GM19023 (cell line): ENCODE measurements at regions not wholly inside any gene's neighbourhood (a gene's known extent, or its start where the extent isn't known, plus 50 kb on each side); places are given as distances from the start of the nearest gene placed in this dataset.
A peak's percentile ranks its signal among the peaks of the same experiment; 100 is the strongest.

Experiments used
- ATAC-seq: cut with Tn5 transposase; IDR thresholded peaks from one replicate; pipeline ENCODE4 v1.9.1; 2021; ENCODE audit warnings: mild to moderate bottlenecking, moderate library complexity; ENCODE audit not compliant: unreplicated experiment

GRCh38 chr1:219774386-219774785, 154.0 kb downstream of the SLC30A10 start:
- ATAC-seq, result no peak

DNA sequence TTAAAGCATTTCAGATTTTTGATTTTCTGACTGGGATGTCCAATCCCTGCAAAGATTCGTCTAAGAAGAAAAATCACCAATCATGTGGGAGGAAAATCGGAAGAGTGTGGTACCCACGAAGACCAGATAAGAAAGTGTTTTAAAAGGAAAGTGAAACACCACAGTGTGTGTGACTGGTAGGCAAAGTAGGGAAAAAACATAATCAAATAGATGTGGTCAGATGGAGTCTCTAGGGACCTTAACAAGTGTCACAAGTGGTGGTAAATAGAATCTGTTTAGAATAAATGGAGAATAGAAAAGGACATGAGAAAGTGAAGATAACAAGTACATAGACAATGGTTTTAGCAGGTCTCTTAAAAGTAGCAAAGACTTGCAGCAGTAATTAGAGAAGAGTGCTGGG, 154.6 kb downstream of the SLC30A10 start:
- peak; percentile 98 for ATAC-seq

- no peak for ATAC-seq
Measured at GRCh38 chr1:219773110-219773509, 155.2 kb downstream of the SLC30A10 start.

DNA sequence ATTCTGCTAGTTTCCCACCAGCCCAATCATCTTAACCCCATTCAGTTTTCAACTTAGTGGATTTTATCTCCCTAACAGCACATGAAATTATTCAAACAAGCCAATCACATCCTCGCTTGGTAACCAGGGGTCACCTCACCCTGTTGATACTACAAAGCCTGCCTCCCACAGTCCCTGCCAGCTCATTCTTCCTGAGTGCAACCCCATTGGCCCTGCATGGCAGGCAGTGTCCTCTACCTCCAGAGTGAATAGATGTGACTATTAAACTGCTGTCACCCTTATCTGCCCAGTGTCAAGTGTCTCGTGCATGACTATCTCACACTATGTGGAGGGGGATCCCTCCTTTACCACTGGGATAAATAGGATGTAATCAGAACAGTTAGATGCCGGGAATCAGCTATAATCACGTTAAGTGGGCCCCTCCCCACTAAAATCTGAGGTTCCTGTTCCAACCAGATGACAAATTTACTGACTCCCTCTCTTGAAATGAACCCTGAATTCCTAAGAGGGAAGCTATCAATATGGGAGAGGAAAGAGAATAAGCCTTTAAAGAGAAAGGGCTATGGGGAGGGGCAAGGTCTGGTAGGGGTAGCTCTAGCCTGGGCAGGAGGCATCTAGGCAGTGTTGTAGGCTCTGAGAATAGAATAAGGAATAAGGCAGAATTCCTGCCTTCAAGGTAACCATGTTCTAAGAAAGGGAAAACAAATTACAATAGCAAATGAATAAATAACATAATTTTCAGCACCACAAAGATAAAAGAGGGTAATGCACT, 155.9 kb downstream of the SLC30A10 start:
- ATAC-seq, result no peak

DNA sequence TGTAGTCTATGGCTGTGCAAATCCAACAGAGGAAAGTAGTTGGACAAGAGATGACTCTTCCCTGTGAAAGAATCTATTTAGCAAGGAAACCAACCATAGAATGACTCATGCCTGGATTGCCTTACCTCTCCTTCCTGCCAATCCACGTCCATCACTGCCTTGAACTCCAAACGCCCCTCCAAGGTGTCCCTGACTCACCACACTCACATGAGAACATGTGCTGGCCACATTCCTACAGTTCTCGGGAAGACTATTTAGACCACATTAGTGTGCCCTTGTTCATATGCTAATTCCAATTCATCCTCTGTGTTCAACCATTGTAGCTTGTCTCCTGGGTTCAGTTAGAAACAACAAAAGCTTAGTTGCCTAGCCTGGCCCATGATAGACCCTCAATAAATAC, 157.3 kb downstream of the SLC30A10 start:
- no peak for ATAC-seq

GRCh38 chr1:219763321-219763720, 150.4 kb upstream of the ZC3H11B start:
- no peak for ATAC-seq

DNA sequence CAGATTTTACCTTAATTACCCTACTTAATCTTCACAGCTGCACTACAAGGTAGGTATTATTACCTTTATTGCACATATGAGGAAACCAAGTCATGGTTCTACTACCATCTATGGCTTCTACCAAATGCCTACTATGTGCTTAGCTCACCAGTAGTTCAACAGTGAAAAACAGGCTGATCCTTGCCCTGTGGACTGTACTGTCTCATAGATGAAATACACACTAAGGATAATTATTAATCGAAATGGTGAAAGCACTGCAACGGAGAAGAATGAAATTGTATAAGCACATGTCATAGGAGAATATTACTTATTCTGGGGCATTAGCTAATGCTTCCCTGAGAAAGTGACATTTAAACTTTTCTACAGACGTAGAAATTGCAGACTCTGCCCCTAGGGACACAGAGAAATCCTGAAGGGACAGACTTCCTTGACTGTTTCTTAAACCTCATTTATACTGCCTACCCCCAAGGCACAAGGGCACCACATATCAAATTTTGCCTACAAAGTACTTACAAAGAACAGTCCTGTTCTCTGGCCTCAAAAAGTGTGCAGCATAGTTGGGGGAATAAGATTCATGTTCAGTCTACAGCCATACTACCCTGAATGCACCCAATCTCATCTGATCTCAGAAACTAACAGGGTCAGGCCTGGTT, 148.4 kb upstream of the ZC3H11B start:
- no peak for ATAC-seq

GRCh38 chr1:219759095-219759494, 146.2 kb upstream of the ZC3H11B start:
- ATAC-seq, result no peak

- ATAC-seq, result no peak
Measured at GRCh38 chr1:219757890-219758289, 145.0 kb upstream of the ZC3H11B start.

GRCh38 chr1:219755234-219755633, 142.3 kb upstream of the ZC3H11B start:
- no peak for ATAC-seq

DNA sequence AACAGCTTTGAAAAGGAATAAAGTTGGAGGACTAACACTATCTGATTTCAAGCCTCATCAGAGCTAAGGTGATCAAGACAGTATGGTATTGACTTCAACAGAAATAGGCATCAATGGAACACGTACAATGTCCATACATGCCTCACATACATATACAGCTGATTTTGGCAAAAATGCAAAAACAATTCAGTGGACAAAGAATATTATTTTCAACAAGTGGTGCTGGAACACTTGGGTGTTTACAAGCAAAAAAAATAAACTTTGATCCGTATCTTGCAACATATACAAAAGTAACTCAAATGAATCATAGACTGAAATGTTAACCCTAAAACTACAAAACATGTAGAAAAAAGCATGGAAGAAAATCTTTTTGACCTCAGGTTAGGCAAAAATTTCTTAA, 141.9 kb upstream of the ZC3H11B start:
- no peak for ATAC-seq

- ATAC-seq, result no peak
Measured at GRCh38 chr1:219753914-219754313, 141.0 kb upstream of the ZC3H11B start.

- ATAC-seq, result no peak
Measured at GRCh38 chr1:219752645-219753044, 139.7 kb upstream of the ZC3H11B start.

DNA sequence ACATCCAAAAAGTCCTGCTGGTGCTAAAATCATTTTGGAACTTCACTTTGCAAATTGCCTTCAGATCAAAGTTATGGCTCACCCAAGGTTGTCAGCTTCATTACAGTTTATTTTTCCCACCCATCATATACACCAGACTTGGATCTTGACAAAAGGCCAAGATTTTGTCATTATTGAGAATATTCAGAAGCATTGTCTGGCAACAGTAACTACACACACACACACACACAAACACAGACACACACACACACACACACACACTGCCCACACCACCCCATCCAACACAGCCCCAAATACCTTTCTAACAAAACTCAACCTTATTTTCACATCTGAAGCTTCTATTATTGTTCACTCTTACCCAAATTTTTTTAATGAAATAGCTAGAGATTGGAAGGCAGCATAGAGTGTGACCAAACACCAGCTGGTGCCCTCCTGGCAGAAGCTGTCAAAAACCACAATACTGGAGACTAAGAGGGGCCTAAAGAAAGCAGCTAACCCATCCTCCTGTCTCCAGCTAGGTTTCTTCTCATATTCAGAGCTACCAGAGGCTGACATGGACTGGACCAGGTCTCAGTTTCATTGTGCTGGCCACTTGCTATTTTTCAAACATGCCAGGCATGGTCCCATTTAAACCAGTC, 139.1 kb upstream of the ZC3H11B start:
- ATAC-seq, result no peak

DNA sequence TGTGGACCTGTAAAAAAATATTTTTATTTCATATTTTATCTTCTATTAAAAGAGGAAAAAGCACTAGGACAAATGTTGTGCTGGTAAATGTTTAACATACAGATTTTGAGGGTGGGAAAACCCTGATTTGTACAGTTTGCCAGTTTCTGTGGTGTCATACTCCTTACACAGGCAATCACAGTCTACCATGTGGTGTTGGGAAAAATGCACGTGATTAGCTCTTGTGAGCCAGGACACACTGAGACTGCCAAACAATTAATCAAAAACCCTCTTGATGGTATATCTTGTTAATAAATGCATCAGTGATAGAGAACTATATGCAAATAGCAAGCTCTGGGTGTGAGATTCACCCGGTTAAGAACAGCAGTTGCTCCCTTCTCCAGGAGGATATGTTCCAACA, 136.5 kb upstream of the ZC3H11B start:
- no peak for ATAC-seq

DNA sequence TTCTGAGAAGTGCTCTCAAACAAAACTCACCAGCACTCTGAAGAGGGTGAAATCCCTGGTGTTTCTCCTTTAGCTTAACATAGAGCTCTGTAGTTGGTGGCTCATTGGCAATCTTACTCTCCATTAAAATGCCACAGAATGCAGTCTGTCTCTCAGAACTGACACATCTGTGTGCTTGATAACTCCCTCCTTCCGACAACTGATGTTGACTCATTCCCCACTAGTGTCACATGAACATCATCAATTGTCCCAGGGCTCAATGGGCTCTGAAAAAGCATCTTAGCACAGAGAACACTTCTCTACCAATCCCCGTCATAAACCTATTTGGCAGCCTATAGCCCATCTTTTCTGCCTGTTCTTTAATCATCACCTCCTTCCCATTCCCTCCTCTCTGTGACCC, 133.2 kb upstream of the ZC3H11B start:
- ATAC-seq, result no peak

DNA sequence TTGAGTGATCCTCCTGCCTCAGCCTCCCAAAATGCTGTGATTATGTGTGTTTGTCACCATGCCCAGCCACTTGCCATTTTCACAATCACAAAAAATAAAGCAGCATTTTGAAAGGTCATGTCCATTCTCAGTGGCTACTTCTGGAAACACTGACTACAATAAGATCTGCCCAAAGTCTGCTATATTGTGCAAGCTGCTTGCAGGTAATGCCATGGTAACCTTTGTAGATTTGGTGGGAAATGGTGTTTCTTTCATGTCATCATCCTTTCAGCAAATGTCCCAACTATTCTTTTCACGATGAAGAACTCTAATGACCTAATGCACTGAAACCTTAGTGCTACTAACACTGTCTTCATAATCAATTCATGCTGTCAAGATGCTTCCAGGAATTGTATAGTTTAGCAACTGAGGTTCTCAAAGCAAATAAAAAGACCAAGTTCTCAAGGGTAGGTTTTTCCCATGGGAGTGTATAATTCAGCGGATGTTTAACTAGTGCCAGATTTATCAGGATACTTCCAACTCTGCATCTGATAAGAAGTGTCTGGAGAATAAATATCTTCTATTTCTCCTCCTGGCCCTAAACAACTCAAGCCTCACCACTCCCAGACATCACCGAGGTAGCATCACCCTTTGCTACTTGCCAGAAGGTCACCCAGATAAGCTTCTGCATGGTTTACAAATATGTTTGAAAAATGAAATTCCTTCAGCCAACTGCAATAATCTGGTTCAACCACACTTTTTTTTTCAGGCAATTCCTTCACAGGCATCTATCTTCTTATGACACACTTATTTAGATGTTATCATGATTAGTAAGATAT, 132.0 kb upstream of the ZC3H11B start:
- ATAC-seq, result no peak

GRCh38 chr1:219741011-219741970, 128.4 kb upstream of the ZC3H11B start:
- no peak for ATAC-seq

GRCh38 chr1:219733511-219734174, 120.7 kb upstream of the ZC3H11B start:
- ATAC-seq, result no peak
